ENCODE measurements at regions not wholly inside any gene's neighbourhood (a gene's known extent, or its start where the extent isn't known, plus 50 kb on each side); places are given as distances from the start of the nearest gene placed in this dataset.
A peak's percentile ranks its signal among the peaks of the same experiment; 100 is the strongest.

DNA sequence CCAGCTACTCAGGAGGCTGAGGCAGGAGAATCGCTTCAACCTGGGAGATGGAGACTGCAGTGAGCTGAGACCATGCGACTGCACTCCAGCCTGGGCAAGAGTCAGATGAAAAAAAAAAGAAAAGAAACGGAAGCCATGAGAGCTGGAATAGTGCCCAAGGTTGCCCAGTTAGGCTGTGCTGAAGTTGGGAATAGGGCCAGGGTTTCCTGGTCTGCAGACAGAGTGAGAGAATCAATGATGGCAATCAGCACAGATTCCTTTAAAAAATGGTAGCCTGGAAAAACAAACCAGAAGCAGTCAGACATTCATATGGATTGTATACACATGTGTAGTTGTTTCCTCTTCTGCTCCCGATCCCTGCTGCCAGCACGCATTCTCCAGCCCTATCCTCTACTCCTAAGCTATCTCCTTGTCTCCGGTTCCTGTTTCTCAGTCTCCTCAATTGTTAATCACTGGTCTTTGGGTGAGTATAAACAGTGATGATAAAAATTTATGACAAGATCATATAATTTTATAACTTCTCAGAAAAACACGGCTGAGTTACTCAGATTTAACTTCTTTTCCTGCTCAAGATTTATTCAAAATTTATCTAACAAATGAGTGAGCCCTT lies 316.2 kb upstream of the UMPS start:
- DNase-seq = no peak

DNA sequence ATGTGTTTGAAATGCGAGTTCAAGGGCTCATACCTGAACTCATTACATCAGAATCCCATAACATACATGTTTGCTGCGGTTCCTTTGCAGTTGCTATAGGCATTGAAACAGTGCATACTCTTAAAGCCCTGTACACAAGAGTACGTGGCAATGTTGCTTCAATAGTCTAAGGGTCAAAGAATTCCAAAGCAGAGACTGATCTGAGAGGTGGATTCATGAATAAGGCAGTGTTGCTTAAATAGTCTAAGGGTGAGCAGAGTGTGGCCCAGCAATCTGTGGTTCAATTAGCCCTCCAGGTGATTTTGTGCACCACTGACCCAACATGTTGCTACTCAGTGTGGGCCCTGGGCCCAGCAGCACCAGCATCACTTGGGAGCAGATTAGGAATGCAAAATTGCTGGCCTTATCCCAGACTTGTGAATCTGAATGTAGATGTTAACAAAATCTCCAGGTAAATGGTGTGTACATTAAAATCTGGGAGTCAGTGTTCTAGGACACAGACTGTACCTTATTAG lies 314.7 kb upstream of the UMPS start:
- no peak for DNase-seq

DNA sequence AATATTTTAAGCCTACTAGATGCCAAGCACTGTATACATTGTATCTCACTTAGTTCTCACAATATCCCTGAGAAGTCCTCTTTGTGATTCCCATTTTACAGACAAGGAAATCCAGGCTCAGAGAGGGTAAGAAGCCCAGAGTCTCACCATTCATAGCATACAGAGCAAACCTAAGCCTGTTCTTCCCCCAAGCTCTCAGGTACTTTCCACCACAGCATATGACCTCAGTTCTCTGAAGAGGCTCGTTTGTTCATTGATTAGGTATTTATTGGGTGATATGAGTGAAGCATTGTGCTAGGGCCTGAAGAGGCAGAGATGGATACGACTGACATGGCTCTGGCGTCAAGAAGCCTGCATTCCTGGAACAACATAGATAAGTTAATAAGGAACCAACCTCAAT lies 310.9 kb upstream of the UMPS start:
- no peak for DNase-seq

DNA sequence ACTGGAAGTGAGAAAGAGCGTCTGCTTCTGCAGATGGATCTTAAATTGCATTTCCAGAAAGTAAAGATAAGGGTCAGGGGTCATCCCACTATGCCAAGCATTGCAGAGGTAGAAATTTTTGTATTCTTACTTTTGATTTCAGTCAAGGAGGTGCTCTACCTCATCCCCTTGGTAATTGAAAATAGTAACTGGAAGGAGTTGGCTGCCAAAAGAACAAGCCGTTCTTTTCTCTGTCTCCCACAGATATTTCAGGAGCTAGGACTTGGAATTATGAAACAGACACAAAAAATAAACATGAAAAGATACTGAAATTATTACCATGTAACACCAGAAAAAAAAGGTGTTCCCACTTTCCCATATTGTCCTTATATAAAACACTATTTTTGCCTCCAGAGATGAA lies 309.9 kb upstream of the UMPS start:
- DNase-seq = no peak

DNA sequence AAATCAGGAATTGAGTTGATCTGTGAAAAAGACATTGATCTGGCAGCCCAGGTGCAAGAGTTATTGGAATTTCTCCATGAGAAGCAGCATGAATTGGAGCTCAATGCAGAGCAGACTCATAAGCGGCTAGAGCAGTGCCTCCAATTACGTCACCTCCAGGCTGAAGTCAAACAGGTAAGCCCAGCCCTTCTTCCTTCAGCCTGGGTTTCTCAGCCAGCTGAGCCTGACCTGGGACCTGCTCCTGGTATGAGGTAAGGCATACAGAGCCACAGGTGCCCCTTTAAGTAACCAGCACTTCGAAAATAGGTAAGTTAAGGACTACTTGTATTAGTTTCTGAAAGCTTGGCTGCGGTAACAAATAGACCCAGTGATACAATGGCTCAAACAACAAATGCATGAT lies 307.4 kb upstream of the UMPS start:
- no peak for DNase-seq

DNA sequence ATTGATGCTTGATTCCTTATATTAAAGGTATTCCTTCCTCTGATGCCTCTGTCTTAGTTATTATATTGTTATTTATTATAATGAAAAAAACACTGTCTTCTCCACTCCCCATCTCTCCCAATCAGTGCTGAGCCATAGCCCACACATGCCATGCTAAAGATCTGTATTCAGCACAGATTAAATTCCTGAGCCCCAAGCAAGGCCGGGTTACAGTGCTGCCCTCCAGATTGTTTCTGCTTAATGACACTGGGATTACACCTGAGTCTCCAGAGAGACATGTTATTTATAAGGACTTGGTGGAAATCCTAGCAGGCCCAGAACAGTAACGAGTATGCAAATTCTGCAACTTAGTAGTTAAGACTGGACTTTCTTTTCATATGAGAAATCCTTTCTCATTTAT lies 305.9 kb upstream of the UMPS start:
- peak; percentile 35 to 68 for DNase-seq

DNA sequence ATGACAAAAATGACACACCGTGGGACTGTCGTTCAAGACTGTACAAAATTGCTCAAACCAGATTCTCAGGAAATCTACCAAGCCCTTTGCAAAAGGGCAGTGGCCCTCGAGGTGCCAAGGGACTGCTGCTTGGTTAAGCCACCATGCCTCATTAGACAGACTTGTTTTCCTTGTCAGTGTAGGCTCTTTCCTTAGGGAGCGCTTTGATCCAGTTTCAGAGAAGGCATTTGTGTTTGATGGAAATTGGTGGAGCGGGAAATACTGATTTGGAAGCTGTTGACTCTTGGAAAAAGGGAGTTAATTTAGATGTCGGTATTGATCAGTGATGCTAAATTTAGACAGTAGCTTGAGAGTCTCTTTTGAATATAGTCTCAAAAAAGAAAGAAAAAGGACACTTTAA lies 304.3 kb upstream of the UMPS start:
- no peak for DNase-seq

DNA sequence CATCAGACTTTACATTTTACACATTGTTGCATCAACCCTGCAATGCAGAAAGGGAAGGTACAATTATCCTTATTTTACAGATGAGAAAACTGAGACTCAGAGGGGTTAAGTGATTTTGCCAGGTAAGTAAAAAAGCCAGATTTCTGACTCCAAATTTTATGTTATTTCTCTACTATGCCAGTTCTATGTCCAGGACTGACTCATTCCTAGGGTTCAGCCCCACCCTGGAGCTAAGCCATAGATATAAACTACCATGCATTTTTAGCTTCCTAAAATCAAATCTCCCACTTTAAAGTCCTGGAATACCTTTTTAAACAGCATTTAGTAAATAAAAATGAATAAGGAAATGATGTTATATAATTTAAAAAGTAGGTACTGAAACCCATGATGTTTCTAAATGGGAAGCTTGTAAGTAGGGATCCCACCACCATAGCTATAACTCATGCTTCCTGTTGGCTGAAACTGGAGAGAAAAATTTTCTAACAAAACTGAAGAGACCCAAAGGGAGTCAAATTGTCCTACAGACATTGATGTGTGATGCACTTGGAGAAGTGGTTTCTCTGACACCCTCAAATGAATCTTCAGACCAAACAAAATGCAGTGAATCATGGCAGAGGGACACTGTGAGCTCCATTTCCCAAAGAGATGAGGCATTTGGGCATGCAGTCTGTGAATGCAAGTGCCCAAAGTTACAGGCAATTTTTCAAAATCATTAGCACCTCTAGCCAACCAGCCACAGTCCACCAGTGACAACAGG lies 301.7 kb upstream of the UMPS start:
- DNase-seq = no peak

DNA sequence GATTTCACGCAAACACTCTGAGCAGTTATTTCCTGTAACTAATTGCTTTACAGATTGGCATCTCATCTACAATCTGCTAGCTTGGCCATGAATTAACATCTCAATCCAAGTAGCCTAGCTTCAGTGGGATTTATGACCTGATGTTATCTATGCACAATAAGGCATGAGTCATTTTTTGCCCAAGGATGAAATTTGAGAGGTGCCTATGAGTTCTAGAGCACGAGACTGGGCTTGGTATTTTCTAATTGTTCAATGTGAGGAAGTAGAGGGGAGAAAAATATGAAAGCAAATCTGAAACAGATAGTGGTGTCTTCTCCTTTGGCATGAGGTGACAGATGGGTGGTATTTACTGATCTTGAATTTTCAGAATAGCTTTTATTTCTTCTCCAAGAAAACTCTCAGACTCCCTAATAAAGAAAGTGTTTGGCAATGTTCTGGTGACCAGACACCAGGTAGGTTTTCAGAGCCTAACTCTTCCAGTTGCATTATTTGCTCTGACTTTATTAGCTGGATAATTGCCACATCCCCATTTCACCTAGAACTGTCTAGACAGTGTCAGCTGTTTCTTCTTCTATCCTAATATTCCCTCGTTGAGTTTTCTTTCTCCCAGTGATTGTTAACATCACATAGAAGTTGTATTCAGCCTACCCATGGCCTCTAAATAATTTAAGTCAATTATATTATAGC lies 301.0 kb upstream of the UMPS start:
- DNase-seq = peak; percentile 61 to 83

DNA sequence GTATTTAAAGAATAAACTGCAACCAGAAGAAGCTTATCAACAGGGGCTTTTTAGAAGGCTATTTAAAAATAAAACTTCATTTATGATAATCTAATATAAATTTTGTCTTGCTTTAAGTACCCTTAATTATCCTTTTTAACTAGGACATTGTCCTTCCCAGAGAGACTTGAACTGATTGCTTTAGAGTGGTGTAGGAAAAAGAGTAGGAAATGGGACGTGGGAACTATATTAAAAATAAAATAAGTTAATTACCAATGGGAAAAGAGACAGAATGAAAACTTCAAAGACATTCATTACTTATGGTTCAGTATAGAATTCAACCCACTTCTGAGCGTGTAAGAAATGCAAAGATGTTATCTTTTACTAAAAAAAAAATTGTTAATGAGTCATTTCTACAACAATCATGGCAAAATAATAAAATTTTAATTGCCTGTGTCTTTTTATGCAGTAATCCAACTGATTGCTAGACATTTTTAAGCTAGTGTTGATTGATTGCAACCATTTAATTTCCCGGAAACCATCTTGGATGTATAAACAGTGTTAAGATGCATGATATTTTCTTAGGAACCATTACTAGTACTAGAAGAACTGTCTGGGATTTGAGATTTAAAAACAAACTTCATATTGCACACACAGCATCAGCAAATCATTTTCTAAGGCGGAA lies 298.8 kb upstream of the UMPS start:
- DNase-seq = no peak

DNA sequence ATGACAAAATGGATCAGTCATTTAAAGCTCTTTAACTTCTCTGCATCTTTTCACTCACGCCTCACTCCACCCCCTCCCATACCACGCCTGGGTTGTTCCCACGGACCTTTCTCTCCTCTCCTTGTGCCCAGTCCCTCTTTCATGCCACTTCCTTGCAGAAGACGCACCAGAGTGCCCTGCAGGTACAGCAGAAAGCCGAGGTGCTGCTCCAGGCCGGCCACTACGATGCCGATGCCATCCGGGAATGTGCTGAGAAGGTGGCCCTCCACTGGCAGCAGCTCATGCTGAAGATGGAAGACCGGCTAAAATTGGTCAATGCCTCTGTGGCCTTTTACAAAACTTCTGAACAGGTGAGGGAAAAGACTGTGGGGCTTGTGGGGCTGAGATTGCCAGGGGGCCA lies 296.1 kb upstream of the UMPS start:
- no peak for DNase-seq

DNA sequence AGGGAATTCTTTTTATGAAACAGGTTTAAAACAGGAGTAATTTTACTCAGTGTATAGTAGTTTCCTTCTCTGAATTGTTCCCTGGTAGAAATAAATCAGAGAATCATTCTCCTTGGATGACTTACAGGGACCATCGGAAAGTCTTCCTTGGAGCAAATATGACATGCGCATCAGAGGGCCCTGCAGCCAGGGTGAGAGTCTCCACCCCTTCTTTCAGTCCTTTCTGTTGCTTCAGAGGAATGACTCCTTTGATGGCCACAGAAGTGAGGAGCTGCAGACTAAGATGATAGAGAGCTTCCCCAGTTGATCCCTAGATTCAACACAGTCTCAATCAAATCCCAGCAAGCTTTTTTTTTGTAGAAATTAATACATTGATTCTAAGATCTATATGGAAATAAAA lies 294.8 kb upstream of the UMPS start:
- no peak for DNase-seq

DNA sequence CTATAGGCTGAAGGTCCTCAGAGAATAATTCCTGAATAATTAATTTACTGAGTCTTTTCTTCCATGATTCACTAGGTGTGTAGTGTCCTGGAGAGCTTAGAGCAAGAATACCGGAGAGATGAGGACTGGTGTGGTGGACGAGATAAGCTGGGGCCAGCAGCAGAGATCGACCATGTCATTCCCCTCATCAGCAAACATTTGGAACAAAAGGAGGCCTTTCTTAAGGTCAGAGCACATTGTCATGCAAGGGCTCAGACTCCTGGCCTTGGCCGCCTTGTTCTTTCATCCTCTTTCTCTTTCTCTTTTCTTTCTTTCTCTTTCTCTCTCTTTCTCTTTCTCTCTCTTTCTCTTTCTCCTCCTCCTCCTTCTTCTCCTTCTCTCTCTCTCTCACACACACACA lies 291.4 kb upstream of the UMPS start:
- DNase-seq = no peak

DNA sequence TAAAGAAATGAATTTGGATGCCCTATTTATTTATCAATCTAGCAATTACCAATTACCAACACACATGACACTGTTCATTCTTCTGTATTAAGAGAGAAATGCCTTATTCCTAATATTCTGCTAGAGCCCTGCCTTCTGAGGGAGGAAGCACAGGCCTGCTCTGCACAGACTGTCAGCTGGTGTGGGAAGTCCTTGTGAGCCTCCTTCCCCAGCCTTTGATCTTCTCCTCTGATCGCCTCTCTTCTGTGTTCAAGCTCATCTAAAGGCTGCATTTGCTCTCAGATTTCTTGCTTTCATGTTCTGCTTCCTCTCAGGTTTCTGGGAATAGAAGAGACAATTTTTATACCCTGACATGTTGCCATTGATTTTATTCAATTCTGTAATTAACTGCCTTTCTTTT lies 290.6 kb upstream of the UMPS start:
- peak in 1 of 2 experiments; percentile 57 for DNase-seq

DNA sequence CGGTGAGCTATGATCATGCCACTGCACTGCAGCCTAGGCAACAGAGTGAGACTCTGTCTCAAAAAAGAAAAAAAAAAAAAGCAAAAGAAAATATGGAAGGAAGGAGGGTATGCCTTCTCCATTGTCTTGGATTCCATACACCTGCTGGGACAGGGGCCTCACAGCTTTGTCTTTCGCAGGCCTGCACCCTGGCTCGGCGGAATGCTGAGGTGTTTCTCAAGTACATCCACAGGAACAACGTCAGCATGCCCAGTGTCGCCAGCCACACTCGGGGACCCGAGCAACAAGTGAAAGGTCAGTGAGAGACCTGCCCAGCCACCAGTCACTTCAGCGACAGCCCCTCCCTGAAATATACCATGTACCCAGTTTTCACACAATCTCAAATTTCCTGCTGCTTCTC lies 288.5 kb upstream of the UMPS start:
- DNase-seq = no peak

DNA sequence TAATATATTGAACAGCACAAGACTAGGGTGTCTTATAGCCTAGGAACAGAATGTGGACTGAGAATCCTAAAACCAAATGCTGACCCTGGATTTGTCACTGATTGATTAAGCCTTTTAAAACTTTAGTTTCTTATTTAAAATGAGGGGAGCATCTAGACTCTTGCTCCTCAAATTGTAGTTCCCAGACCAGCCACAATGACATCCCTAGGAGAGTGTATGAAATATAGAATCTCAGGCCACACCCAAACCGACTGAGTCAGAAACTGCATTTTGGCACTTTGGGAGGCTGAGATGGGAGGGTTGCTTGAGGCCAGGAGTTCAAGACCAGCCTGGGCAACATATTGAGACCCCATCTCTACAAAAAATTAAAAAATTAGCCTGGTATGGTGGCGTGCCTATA lies 287.8 kb upstream of the UMPS start:
- no peak for DNase-seq

DNA sequence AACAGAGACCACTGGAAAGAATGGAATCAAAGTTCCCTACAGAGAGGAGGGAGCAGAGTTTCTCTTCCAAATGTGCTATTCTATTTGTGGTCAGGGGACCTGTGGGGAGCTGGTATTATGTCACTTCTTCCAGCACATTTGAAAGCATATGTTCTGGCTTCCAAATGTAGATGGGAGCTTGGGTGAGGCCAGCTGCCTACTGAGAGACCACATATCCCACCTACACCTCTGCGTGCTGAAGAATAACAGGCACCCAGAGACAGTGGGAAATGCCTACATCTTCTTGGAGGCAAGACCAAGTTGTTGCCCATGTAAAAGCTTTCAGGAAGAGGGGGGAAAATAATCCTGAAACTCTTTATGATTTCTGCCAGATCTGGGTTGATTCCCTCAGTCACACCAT lies 286.8 kb upstream of the UMPS start:
- no peak for DNase-seq

DNA sequence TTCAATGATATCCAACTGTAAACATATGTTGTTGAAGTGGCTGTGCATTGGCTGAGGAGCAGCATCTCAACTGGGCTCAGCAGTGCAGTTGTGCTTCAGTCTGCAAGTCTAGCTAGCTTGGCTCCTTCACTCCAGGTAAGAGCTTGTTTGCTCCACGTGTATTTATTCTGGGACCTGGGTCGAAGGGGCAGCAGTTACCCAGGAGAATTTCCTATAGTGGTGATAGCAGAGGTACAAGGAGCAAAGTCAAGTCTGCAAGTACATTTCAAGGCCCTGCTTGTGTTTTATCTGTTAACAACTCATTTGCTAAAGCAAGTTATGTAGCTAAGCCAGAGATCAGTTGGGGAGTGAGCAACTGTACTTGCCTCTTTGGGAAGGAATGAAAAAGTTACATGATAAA lies 286.2 kb upstream of the UMPS start:
- no peak for DNase-seq

DNA sequence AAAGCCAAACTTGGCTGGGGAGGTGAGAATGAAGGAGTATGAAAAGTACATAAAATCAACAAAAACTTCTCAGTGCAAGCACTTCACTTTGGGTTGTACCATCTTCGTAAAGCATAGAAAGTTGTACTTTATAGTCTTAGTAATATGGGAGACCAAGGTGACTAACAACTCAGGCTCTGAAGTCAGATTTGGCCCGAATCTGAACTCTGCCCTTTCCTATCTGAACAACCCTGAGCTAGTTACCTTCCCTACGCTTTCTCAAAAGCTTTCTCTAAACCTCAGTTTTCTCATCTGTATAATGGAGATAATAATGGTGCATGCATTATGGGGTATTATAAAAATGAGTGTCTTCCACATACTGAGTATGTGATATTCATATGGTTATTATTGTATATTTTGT lies 285.4 kb upstream of the UMPS start:
- no peak for DNase-seq

DNA sequence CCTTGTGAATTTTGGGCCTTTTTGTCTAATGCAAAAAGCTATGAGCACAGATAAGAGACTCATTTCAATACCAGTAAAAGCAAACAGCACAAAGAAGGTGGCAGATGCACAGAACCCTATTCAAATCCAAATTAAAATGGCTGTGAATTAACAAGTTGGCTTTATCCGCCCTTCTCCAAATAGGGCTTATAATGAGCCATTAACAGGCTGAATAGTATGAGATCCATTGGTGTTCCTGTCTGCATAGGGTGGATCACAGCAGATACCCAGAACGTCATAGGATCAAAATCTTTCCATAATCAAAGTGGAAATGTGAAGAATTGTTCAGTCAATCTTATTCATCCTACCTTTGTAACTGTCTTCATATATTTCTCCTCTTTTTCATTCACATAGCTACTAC lies 282.4 kb upstream of the UMPS start:
- DNase-seq = no peak

DNA sequence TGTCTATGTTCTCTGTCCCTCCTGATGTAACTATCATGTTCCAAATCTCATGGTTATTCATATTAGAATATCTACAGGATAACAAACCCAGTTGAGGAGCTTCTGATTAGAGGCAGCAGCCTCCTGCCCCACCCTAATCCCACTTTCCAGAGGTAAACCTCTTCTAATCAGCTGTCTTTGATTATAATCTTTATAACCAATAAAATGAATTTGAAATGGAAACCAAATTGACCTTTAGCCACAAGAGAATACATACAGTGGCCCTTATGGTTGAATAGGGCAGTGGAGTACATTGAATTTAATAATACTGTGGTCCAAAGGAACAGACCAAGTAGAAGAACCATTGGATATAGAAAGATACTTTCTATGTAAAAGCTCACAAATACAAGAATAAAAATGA lies 281.3 kb upstream of the UMPS start:
- DNase-seq = no peak

DNA sequence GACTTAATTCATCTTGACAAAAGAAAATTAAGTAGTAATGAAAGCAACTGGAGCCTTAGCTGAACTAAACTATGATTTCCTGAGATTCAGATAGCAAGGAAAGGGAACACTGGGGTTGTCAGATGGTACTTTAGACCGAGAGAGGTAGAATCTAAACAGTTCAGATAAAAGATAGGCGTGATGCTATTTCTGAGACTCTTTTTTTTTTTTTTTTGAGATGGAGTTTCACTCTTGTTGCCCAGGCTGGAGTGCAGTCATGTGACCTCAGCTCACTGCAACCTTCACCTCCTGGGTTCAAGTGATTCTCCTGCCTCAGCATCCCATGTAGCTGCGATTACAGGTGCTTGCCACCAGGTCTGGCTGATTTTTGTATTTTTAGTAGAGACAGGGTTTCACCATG lies 279.9 kb upstream of the UMPS start:
- DNase-seq = no peak

DNA sequence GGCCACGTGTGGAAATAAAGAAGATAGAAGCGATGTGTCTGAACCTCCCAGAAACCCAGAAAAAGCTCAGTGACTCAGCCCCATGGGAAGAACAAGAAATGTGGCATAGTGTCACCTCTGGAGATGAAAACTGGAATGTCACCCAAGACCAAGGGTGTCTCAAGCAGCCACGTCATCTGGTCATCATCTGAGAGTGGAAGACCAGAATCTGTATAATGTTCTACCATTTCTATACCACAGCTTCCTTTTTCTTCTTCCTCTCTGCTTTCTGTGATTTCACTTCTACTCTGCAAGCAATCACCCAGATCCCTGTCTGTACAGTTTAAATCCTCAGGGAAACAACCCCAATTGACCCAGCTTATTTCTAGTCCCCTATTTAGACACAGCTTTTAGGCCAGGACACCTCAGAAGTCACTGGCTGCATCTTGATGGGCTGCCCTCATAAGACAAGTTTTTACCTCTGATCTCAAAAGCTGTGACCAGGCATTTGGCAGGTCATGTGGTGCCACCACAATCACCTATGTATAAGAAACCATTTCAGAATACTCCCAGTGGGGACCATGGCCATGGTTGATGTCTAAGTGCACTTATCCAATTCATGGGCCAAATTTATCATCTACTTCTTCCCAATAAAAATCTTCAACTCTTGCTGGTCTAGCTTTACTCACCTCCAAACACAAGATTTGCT lies 278.5 kb upstream of the UMPS start:
- no peak for DNase-seq

All from NCI-H524 (cell line).